ENCODE measurements at regions not wholly inside any gene's neighbourhood (a gene's known extent, or its start where the extent isn't known, plus 50 kb on each side); places are given as distances from the start of the nearest gene placed in this dataset.

- TF ChIP-seq CHD4 (IDR thresholded peaks at IDR 0.05; ENCODE audit: insufficient read depth, insufficient replicate concordance, low read depth, low read length, poor library complexity, severe bottlenecking) (no peak), ZNF707 (CRISPR knock-in tag; conservative IDR thresholded peaks at IDR 0.05) (no peak), ETV5 (CRISPR knock-in tag; IDR thresholded peaks at IDR 0.05; ENCODE audit: low read depth) (no peak), TAF1 (IDR thresholded peaks at IDR 0.05; ENCODE audit: control insufficient read depth, extremely low read depth, insufficient read depth, low read length, severe bottlenecking) (no peak), LEF1 (IDR thresholded peaks at IDR 0.05) (no peak), E2F6 (IDR thresholded peaks at IDR 0.05; ENCODE audit: borderline replicate concordance in 1 of 2, extremely low read depth in 1 of 2, insufficient read depth in 1 of 2, insufficient read length in 1 of 2, low read depth in 1 of 2, low read length in 1 of 2, poor library complexity in 1 of 2, severe bottlenecking in 1 of 2) (no peak), ZFP36 (IDR thresholded peaks at IDR 0.05; ENCODE audit: low read depth, low read length, partially characterized antibody) (no peak), ZNF589 (CRISPR knock-in tag; IDR thresholded peaks at IDR 0.05; ENCODE audit: low read depth) (no peak)
Observed at GRCh38 chr3:27888562-27888961, 166.4 kb upstream of the EOMES start.

All from K562 (cell line).